ENCODE measurements at regions not wholly inside any gene's neighbourhood (a gene's known extent, or its start where the extent isn't known, plus 50 kb on each side); places are given as distances from the start of the nearest gene placed in this dataset.

- H3K9ac ChIP-seq (ENCODE audit: low read depth, low read length): no peak overlapping the region
- no peak overlapping the region for H2AFZ ChIP-seq (ENCODE audit: low read depth, low read length)
- DNase-seq (no peak), ATAC-seq (ENCODE audit: insufficient read depth, low read depth) (no peak)
- no peak overlapping the region for H3K27ac ChIP-seq (ENCODE audit: low read length)
- H3K27me3 ChIP-seq (ENCODE audit: insufficient read depth, low read length, poor library complexity): no peaks in the 10 kb centered on the region
- H3K4me2 ChIP-seq (ENCODE audit: insufficient read depth, low read length): no peak overlapping the region
- no peaks in the 10 kb centered on the region for H3K4me1 ChIP-seq (ENCODE audit: insufficient read depth, low read length)
- TF ChIP-seq, protein P1, sequence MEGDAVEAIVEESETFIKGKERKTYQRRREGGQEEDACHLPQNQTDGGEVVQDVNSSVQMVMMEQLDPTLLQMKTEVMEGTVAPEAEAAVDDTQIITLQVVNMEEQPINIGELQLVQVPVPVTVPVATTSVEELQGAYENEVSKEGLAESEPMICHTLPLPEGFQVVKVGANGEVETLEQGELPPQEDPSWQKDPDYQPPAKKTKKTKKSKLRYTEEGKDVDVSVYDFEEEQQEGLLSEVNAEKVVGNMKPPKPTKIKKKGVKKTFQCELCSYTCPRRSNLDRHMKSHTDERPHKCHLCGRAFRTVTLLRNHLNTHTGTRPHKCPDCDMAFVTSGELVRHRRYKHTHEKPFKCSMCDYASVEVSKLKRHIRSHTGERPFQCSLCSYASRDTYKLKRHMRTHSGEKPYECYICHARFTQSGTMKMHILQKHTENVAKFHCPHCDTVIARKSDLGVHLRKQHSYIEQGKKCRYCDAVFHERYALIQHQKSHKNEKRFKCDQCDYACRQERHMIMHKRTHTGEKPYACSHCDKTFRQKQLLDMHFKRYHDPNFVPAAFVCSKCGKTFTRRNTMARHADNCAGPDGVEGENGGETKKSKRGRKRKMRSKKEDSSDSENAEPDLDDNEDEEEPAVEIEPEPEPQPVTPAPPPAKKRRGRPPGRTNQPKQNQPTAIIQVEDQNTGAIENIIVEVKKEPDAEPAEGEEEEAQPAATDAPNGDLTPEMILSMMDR (IDR thresholded peaks at IDR 0.05; ENCODE audit: borderline replicate concordance, extremely low read depth, low read length, poor library complexity, severe bottlenecking): no peak
- TF ChIP-seq EZH2 (IDR thresholded peaks at IDR 0.05; ENCODE audit: borderline replicate concordance, low read depth, low read length, severe bottlenecking): no peak
- H4K20me1 ChIP-seq (ENCODE audit: insufficient read depth, low read length): no peaks in the 10 kb centered on the region
- H3K79me2 ChIP-seq (ENCODE audit: insufficient read depth, low read length): no peaks in the 10 kb centered on the region
- H3K4me3 ChIP-seq (ENCODE audit: low read depth in 1 of 2, low read length in 2 of 2): no peak overlapping the region
- no peaks in the 10 kb centered on the region for H3K9me3 ChIP-seq (ENCODE audit: insufficient read depth, low read length, severe bottlenecking)
- H3K36me3 ChIP-seq (ENCODE audit: insufficient read depth, low read length): no peaks in the 10 kb centered on the region
These were observed 367.8 kb upstream of the GRIA3 start for GRCh38 chrX:122816288-122816687.

DNA sequence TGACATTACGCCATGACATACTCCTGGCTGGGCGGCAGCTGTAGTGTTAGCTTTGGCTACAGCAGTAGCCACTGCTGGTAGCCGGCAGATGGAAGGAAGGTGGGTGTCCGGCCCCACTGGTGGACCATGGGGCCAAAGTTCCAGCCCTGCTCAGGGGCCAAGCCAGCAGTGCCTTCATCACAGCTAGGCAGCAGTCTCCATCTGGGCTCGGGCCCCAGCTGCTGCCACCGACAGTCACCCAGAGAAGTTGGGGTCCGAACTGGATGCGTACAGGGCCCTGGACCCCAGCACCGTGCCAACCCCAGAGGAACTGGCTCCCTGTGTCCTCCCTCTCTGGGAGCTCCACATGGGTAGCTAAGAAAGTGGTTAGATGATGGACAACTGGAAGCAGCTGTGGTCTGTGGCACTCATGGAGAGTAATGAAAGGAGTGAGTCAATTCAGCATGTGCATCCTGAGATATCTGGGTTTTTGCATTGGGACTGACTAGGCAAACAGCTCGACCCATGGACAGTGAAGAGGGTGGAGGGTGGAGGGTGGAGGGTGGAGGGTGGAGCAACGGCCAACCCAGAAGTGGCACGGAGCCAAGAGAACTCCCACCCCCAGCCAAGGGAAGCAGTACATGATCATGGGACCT lies 366.6 kb upstream of the GRIA3 start:
- Histone ChIP-seq H3K9me3 (ENCODE audit: insufficient read depth, low read length, severe bottlenecking) (no peaks in the 10 kb centered on the region), H3K4me1 (ENCODE audit: insufficient read depth, low read length) (no peaks in the 10 kb centered on the region), H3K4me3 (ENCODE audit: low read depth in 1 of 2, low read length in 2 of 2) (no peak overlapping the region), H2AFZ (ENCODE audit: low read depth, low read length) (no peak overlapping the region), H3K4me2 (ENCODE audit: insufficient read depth, low read length) (no peak overlapping the region), H3K27me3 (ENCODE audit: insufficient read depth, low read length, poor library complexity) (no peaks in the 10 kb centered on the region), H4K20me1 (ENCODE audit: insufficient read depth, low read length) (no peaks in the 10 kb centered on the region), H3K36me3 (ENCODE audit: insufficient read depth, low read length) (no peaks in the 10 kb centered on the region), H3K27ac (ENCODE audit: low read length) (no peak overlapping the region), H3K9ac (ENCODE audit: low read depth, low read length) (no peak overlapping the region), H3K79me2 (ENCODE audit: insufficient read depth, low read length) (no peaks in the 10 kb centered on the region)
- no peak for TF ChIP-seq EZH2 (IDR thresholded peaks at IDR 0.05; ENCODE audit: borderline replicate concordance, low read depth, low read length, severe bottlenecking)
- TF ChIP-seq, protein P1 (IDR thresholded peaks at IDR 0.05; ENCODE audit: borderline replicate concordance, extremely low read depth, low read length, poor library complexity, severe bottlenecking): no peak
- DNase-seq: no peak
- no peak for ATAC-seq (ENCODE audit: insufficient read depth, low read depth)

- no peaks in the 10 kb centered on the region for H3K4me1 ChIP-seq (ENCODE audit: insufficient read depth, low read length)
- TF ChIP-seq EZH2 (IDR thresholded peaks at IDR 0.05; ENCODE audit: borderline replicate concordance, low read depth, low read length, severe bottlenecking): no peak
- TF ChIP-seq, protein P1 (IDR thresholded peaks at IDR 0.05; ENCODE audit: borderline replicate concordance, extremely low read depth, low read length, poor library complexity, severe bottlenecking): no peak
These were observed 366.0 kb upstream of the GRIA3 start for GRCh38 chrX:122818068-122818467.

More at GRCh38 chrX:122818068-122818467, 366.0 kb upstream of the GRIA3 start:
- Histone ChIP-seq H4K20me1 (ENCODE audit: insufficient read depth, low read length) (no peaks in the 10 kb centered on the region), H3K4me3 (ENCODE audit: low read depth in 1 of 2, low read length in 2 of 2) (no peak overlapping the region), H3K36me3 (ENCODE audit: insufficient read depth, low read length) (no peaks in the 10 kb centered on the region), H3K9me3 (ENCODE audit: insufficient read depth, low read length, severe bottlenecking) (no peaks in the 10 kb centered on the region), H3K4me2 (ENCODE audit: insufficient read depth, low read length) (no peak overlapping the region), H2AFZ (ENCODE audit: low read depth, low read length) (no peak overlapping the region), H3K9ac (ENCODE audit: low read depth, low read length) (no peak overlapping the region), H3K27ac (ENCODE audit: low read length) (no peak overlapping the region), H3K79me2 (ENCODE audit: insufficient read depth, low read length) (no peaks in the 10 kb centered on the region), H3K27me3 (ENCODE audit: insufficient read depth, low read length, poor library complexity) (no peaks in the 10 kb centered on the region)
- ATAC-seq (ENCODE audit: insufficient read depth, low read depth): no peak
- DNase-seq: no peak

Data from DND-41 (cell line).